ENCODE measurements at regions not wholly inside any gene's neighbourhood (a gene's known extent, or its start where the extent isn't known, plus 50 kb on each side); places are given as distances from the start of the nearest gene placed in this dataset.
A peak's percentile ranks its signal among the peaks of the same experiment; 100 is the strongest.

GRCh38 chr13:89550938-89551337, 1796.5 kb upstream of the MIR17HG start:
- H3K4me3 ChIP-seq (ENCODE audit: low read depth, low read length), result no peak overlapping the region
- no peak for TF ChIP-seq CTCF (IDR thresholded peaks at IDR 0.05; ENCODE audit: insufficient read depth, low read length)
- DNase-seq (ENCODE audit: low read depth), result peak; percentile 0

GRCh38 chr13:89554801-89555200, 1792.7 kb upstream of the MIR17HG start:
- H3K4me3 ChIP-seq (ENCODE audit: low read depth, low read length), result no peak overlapping the region
- TF ChIP-seq CTCF (IDR thresholded peaks at IDR 0.05; ENCODE audit: insufficient read depth, low read length), result no peak
- DNase-seq (ENCODE audit: low read depth), result no peak

GRCh38 chr13:89565476-89566100, 1781.9 kb upstream of the MIR17HG start:
- TF ChIP-seq CTCF (IDR thresholded peaks at IDR 0.05; ENCODE audit: insufficient read depth, low read length), result no peak
- no peak for DNase-seq (ENCODE audit: low read depth)
- H3K4me3 ChIP-seq (ENCODE audit: low read depth, low read length), result no peak overlapping the region

- TF ChIP-seq CTCF (IDR thresholded peaks at IDR 0.05; ENCODE audit: insufficient read depth, low read length), result no peak
- no peak for DNase-seq (ENCODE audit: low read depth)
- no peak overlapping the region for H3K4me3 ChIP-seq (ENCODE audit: low read depth, low read length)
Measured at GRCh38 chr13:89567025-89567424, 1780.5 kb upstream of the MIR17HG start.

- TF ChIP-seq CTCF (IDR thresholded peaks at IDR 0.05; ENCODE audit: insufficient read depth, low read length), result no peak
- H3K4me3 ChIP-seq (ENCODE audit: low read depth, low read length), result no peak overlapping the region
- no peak for DNase-seq (ENCODE audit: low read depth)
Measured at GRCh38 chr13:89568276-89568675, 1779.2 kb upstream of the MIR17HG start.

- no peak for DNase-seq (ENCODE audit: low read depth)
- no peak overlapping the region for H3K4me3 ChIP-seq (ENCODE audit: low read depth, low read length)
- no peak for TF ChIP-seq CTCF (IDR thresholded peaks at IDR 0.05; ENCODE audit: insufficient read depth, low read length)
Measured at GRCh38 chr13:89568746-89569145, 1778.7 kb upstream of the MIR17HG start.

- H3K4me3 ChIP-seq (ENCODE audit: low read depth, low read length), result no peak overlapping the region
- TF ChIP-seq CTCF (IDR thresholded peaks at IDR 0.05; ENCODE audit: insufficient read depth, low read length), result no peak
- DNase-seq (ENCODE audit: low read depth), result no peak
Measured at GRCh38 chr13:89571676-89572075, 1775.8 kb upstream of the MIR17HG start.
